ENCODE measurements at regions not wholly inside any gene's neighbourhood (a gene's known extent, or its start where the extent isn't known, plus 50 kb on each side); places are given as distances from the start of the nearest gene placed in this dataset.
"Not testable (repeated sequence)": the region's sequence is repeated elsewhere in the genome, so short reads cannot be mapped to it uniquely, and the experiment has no call there.

DNA sequence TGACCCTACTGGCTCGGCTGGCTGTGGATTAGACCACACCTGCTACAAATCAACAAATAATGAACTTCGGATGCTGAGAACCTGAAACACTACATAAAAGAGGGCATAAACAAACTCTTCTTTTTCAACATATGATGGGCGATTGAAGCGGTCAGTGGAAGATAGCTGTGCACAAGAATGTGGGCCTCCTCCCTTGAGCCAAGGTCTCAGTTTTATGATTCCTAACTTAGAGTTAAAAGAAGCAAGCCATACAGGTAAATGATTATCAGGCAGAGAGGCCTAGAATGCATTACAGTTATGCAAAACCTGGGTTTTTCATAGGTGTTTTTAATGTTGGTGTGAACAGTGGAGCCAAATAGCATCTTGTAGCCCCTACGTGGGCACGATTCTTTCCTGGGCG, 307.9 kb upstream of the PLGLB1 start:
- H4K20me1 ChIP-seq (ENCODE audit: insufficient read depth); H3K27me3 ChIP-seq (ENCODE audit: insufficient read depth, low read length); DNase-seq (ENCODE audit: low read depth, low spot score); BruUV-seq (replicated peaks); H2AFZ ChIP-seq (ENCODE audit: low read depth, low read length, poor library complexity, severe bottlenecking); H3K36me3 ChIP-seq (ENCODE audit: control insufficient read depth in 1 of 2, insufficient read depth in 2 of 2, low read length in 2 of 2); POLR2A ChIA-PET; intact Hi-C loops (cut with micrococcal nuclease); ATAC-seq; RAD21 ChIA-PET (ENCODE audit: low non-redundant PET in 1 of 2, low total read pairs in 2 of 2, uncharacterized antibody in 2 of 2, unreplicated experiment in 2 of 2); H3K4me2 ChIP-seq (ENCODE audit: low read length); H3K9me3 ChIP-seq (ENCODE audit: control insufficient read depth in 1 of 2, insufficient read depth in 1 of 2, low read depth in 1 of 2, low read length in 2 of 2); H3K9ac ChIP-seq (ENCODE audit: low read length); H3K4me3 ChIP-seq (replicated peaks in 1 of 2; ENCODE audit: low read depth in 1 of 2, low read length in 2 of 2); H3K79me2 ChIP-seq (ENCODE audit: insufficient read depth, low read length); H3K4me1 ChIP-seq (ENCODE audit: control insufficient read depth in 1 of 2, insufficient read depth in 2 of 2, low read length in 2 of 2); H3K9me2 ChIP-seq (ENCODE audit: insufficient read depth); H3K27ac ChIP-seq (ENCODE audit: low read depth, low read length); CTCF ChIA-PET: not testable (repeated sequence)

GRCh38 chr2:87330486-87330885, 308.8 kb upstream of the PLGLB1 start:
- H3K4me3 ChIP-seq (replicated peaks in 1 of 2; ENCODE audit: low read depth in 1 of 2, low read length in 2 of 2); ATAC-seq; BruUV-seq (replicated peaks); H4K20me1 ChIP-seq (ENCODE audit: insufficient read depth); H3K27me3 ChIP-seq (ENCODE audit: insufficient read depth, low read length); H3K9me3 ChIP-seq (ENCODE audit: control insufficient read depth in 1 of 2, insufficient read depth in 1 of 2, low read depth in 1 of 2, low read length in 2 of 2); RAD21 ChIA-PET (ENCODE audit: low non-redundant PET in 1 of 2, low total read pairs in 2 of 2, uncharacterized antibody in 2 of 2, unreplicated experiment in 2 of 2); H3K36me3 ChIP-seq (ENCODE audit: control insufficient read depth in 1 of 2, insufficient read depth in 2 of 2, low read length in 2 of 2); H2AFZ ChIP-seq (ENCODE audit: low read depth, low read length, poor library complexity, severe bottlenecking); H3K79me2 ChIP-seq (ENCODE audit: insufficient read depth, low read length); DNase-seq (ENCODE audit: low read depth, low spot score); POLR2A ChIA-PET; H3K4me1 ChIP-seq (ENCODE audit: control insufficient read depth in 1 of 2, insufficient read depth in 2 of 2, low read length in 2 of 2); H3K27ac ChIP-seq (ENCODE audit: low read depth, low read length); H3K4me2 ChIP-seq (ENCODE audit: low read length); H3K9me2 ChIP-seq (ENCODE audit: insufficient read depth); H3K9ac ChIP-seq (ENCODE audit: low read length); intact Hi-C loops (cut with micrococcal nuclease); CTCF ChIA-PET: not testable (repeated sequence)

DNA sequence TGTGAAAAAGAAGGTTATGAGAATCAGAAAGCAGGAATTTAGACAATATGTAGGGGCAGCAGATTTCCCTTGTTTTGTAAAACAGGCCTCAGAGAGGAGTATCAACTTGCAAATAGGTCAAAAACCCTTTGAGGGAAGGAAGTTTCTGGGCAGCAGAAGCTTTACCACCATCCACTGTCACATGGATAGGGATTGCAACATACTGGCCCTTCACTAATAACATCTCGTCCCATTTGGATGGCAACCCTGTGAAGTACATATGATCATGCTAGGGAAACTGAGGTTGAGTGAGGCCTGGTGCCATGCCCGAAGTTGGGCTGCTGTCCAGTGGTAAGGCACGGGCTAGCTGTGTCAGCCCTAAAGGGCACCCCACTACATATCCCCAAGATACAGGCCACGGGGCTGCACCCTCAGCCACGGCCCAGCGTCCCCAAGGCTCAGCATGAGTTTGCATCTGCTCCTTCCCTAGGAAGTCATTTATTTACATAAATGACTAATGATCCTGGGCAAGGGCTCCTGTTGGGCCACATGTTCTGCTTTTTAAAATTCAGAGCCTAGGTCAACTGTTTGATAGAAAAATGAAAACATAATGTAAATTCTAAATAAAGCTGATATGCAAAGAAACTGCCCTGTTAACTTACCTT, 310.4 kb upstream of the PLGLB1 start:
- H4K20me1 ChIP-seq (ENCODE audit: insufficient read depth); DNase-seq (ENCODE audit: low read depth, low spot score); CTCF ChIA-PET; ATAC-seq; H3K79me2 ChIP-seq (ENCODE audit: insufficient read depth, low read length); BruUV-seq (replicated peaks); H3K4me1 ChIP-seq (ENCODE audit: control insufficient read depth in 1 of 2, insufficient read depth in 2 of 2, low read length in 2 of 2); H3K27ac ChIP-seq (ENCODE audit: low read depth, low read length); H3K4me2 ChIP-seq (ENCODE audit: low read length); H3K27me3 ChIP-seq (ENCODE audit: insufficient read depth, low read length); intact Hi-C loops (cut with micrococcal nuclease); H3K36me3 ChIP-seq (ENCODE audit: control insufficient read depth in 1 of 2, insufficient read depth in 2 of 2, low read length in 2 of 2); H2AFZ ChIP-seq (ENCODE audit: low read depth, low read length, poor library complexity, severe bottlenecking); H3K9me3 ChIP-seq (ENCODE audit: control insufficient read depth in 1 of 2, insufficient read depth in 1 of 2, low read depth in 1 of 2, low read length in 2 of 2); H3K9me2 ChIP-seq (ENCODE audit: insufficient read depth); H3K4me3 ChIP-seq (replicated peaks in 1 of 2; ENCODE audit: low read depth in 1 of 2, low read length in 2 of 2); RAD21 ChIA-PET (ENCODE audit: low non-redundant PET in 1 of 2, low total read pairs in 2 of 2, uncharacterized antibody in 2 of 2, unreplicated experiment in 2 of 2); H3K9ac ChIP-seq (ENCODE audit: low read length); POLR2A ChIA-PET: not testable (repeated sequence)

GRCh38 chr2:87334888-87335287, 313.2 kb upstream of the PLGLB1 start:
- BruUV-seq (replicated peaks), result not testable (repeated sequence)

DNA sequence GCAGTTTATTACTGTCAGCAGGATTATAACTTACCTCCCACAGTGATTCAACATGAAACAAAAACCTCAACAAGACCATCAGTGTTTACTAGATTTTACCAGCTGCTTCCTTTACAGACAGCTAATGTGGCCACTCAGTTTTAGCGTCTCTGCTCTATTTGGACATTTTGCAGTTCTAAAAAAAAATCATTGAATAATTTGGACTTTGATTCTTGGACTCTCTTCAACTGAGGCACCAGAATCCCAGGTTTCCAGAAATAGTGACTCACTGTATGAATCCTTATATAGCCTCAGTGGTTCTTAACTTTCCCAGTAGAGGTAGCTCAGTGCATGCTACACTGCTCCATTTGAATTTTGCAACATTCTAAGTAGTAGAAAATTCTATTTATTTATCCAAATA, 317.4 kb upstream of the PLGLB1 start:
- H3K9me3 ChIP-seq (ENCODE audit: control insufficient read depth in 1 of 2, insufficient read depth in 1 of 2, low read depth in 1 of 2, low read length in 2 of 2); H3K4me3 ChIP-seq (replicated peaks in 1 of 2; ENCODE audit: low read depth in 1 of 2, low read length in 2 of 2); H3K4me2 ChIP-seq (ENCODE audit: low read length); H3K9me2 ChIP-seq (ENCODE audit: insufficient read depth); DNase-seq (ENCODE audit: low read depth, low spot score); H2AFZ ChIP-seq (ENCODE audit: low read depth, low read length, poor library complexity, severe bottlenecking); H4K20me1 ChIP-seq (ENCODE audit: insufficient read depth); CTCF ChIA-PET; intact Hi-C loops (cut with micrococcal nuclease); RAD21 ChIA-PET (ENCODE audit: low non-redundant PET in 1 of 2, low total read pairs in 2 of 2, uncharacterized antibody in 2 of 2, unreplicated experiment in 2 of 2); H3K4me1 ChIP-seq (ENCODE audit: control insufficient read depth in 1 of 2, insufficient read depth in 2 of 2, low read length in 2 of 2); BruUV-seq (replicated peaks); H3K9ac ChIP-seq (ENCODE audit: low read length); H3K27me3 ChIP-seq (ENCODE audit: insufficient read depth, low read length); ATAC-seq; H3K36me3 ChIP-seq (ENCODE audit: control insufficient read depth in 1 of 2, insufficient read depth in 2 of 2, low read length in 2 of 2); POLR2A ChIA-PET; H3K27ac ChIP-seq (ENCODE audit: low read depth, low read length); H3K79me2 ChIP-seq (ENCODE audit: insufficient read depth, low read length): not testable (repeated sequence)

More at GRCh38 chr2:87334888-87335287, 313.2 kb upstream of the PLGLB1 start:
- CTCF ChIA-PET; H3K27ac ChIP-seq (ENCODE audit: low read depth, low read length); ATAC-seq; H3K4me2 ChIP-seq (ENCODE audit: low read length); H3K9me2 ChIP-seq (ENCODE audit: insufficient read depth); H3K4me1 ChIP-seq (ENCODE audit: control insufficient read depth in 1 of 2, insufficient read depth in 2 of 2, low read length in 2 of 2); H3K9ac ChIP-seq (ENCODE audit: low read length); H3K9me3 ChIP-seq (ENCODE audit: control insufficient read depth in 1 of 2, insufficient read depth in 1 of 2, low read depth in 1 of 2, low read length in 2 of 2); RAD21 ChIA-PET (ENCODE audit: low non-redundant PET in 1 of 2, low total read pairs in 2 of 2, uncharacterized antibody in 2 of 2, unreplicated experiment in 2 of 2); DNase-seq (ENCODE audit: low read depth, low spot score); POLR2A ChIA-PET; H3K79me2 ChIP-seq (ENCODE audit: insufficient read depth, low read length); H4K20me1 ChIP-seq (ENCODE audit: insufficient read depth); H3K4me3 ChIP-seq (replicated peaks in 1 of 2; ENCODE audit: low read depth in 1 of 2, low read length in 2 of 2); H2AFZ ChIP-seq (ENCODE audit: low read depth, low read length, poor library complexity, severe bottlenecking); H3K27me3 ChIP-seq (ENCODE audit: insufficient read depth, low read length); intact Hi-C loops (cut with micrococcal nuclease); H3K36me3 ChIP-seq (ENCODE audit: control insufficient read depth in 1 of 2, insufficient read depth in 2 of 2, low read length in 2 of 2): not testable (repeated sequence)
